GM12874 (cell line): ENCODE measurements at regions not wholly inside any gene's neighbourhood (a gene's known extent, or its start where the extent isn't known, plus 50 kb on each side); places are given as distances from the start of the nearest gene placed in this dataset.

Experiments used
- TF ChIP-seq, protein P1 (sequence below): IDR thresholded peaks from 2 replicates; pipeline ENCODE4 v1.5.1; 2011; ENCODE audit warnings: low read depth, mild to moderate bottlenecking, control low read depth, low read length, moderate library complexity; ENCODE audit not compliant: insufficient read depth

DNA sequence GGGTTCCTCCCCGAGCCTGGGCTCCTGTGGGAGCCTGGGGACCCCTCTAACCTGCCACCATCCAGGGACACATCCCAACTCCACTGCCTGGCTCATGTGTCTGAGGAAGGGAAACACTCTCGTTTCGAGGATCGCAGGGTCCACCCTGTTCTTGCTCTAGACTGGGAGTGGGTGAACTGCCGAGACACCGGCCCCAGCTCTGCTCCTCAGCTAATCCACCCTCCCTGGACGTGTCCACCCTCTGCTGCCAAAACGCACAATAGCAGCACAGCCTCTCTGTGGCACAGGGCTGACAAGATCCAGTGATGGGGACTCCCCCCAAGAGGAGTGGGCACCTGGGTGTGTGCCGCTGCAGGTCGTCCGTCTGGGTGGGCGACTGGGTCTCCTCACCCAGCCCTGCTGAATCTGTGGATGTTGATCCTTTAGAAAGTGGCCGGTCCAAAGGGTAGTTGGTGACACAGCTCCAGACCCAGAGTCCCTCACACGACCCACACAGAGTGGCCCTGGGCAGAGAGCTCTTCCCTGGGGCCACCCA lies 65.2 kb upstream of the FAM20C start:
- TF ChIP-seq, protein P1, sequence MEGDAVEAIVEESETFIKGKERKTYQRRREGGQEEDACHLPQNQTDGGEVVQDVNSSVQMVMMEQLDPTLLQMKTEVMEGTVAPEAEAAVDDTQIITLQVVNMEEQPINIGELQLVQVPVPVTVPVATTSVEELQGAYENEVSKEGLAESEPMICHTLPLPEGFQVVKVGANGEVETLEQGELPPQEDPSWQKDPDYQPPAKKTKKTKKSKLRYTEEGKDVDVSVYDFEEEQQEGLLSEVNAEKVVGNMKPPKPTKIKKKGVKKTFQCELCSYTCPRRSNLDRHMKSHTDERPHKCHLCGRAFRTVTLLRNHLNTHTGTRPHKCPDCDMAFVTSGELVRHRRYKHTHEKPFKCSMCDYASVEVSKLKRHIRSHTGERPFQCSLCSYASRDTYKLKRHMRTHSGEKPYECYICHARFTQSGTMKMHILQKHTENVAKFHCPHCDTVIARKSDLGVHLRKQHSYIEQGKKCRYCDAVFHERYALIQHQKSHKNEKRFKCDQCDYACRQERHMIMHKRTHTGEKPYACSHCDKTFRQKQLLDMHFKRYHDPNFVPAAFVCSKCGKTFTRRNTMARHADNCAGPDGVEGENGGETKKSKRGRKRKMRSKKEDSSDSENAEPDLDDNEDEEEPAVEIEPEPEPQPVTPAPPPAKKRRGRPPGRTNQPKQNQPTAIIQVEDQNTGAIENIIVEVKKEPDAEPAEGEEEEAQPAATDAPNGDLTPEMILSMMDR = no peak

DNA sequence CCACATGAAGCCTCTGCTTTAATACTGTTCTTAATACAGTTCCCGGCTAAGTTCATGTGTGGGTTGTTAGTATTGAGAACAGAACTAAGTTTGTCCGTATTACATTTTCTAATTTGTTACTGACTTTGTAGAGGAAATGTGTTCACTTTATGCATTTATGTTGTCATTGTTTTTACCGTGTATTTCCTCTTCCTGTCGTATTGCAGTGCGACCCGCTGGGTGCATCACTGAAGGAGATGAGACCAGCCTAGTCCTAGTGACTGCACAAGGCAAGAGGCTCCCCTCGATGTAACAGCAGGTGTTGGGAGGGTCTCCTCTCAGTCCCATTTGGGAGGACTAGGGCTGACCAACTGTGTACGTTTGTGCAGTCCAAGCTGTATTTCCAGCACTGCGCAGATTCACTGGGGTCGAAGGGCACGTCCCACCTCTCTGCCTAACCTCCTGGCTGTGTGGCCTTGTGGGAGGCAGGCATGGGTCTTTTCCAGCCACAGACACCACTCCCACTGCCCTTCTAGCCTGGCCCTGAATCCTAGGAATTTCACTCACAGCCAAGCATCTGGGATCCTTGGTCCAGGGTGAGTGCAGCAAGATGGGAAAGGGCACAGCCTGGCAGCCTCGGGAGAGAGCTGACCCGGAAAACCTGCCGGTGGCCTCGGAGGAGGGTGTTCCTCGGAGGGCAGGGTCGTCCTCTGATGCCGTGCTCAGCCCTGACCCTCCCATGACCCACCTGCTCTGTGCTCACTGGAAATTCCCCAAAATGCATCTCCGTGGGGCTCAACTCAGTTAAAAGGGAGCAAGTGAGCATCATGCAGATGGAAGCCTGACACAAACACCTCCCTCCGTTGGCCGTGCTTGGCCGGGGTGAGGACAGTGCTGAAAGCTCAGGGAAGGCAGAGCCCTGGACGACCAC lies 63.9 kb upstream of the FAM20C start:
- TF ChIP-seq, protein P1 = no peak

DNA sequence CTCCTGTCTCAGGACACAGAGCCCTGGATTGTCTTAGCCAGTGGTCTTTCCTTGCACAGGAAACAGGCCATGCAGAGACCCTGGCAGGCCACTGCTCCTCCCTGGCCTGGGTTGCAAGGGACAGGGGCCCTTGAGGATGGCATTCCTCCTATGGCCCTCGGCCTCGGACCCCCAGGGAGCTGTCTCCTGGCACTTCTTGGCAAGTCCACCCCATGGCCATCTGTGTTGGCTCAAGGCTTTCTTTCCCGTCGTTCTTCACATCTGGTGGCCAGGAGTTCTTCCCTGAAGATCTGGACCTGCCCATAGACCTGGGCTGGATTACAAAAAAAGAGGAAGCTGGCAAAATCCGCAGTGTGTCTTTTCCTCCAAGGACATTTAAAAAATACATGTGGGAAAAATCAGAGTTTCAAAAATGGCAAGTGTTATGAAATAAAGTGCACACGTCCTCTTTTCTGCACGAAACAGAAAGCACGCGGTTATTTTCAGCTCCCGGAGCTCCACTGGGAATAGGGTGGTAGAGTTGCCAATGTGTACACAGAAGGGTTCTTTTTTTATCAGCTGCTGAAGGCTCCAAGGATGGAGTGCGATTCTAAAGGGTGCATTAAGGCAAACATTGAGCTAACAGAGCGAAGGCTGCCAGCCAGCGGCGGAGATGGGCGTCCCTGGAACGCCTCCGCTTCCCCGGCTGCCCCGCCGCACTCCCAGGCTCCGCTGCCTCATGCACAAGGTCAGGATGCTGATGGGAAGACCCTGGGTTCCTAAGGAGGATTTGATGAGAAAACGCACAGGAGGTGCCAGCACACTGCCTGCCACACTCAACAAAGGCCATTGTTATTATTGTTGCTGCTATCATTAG lies 62.8 kb upstream of the FAM20C start:
- TF ChIP-seq, protein P1 = no peak

DNA sequence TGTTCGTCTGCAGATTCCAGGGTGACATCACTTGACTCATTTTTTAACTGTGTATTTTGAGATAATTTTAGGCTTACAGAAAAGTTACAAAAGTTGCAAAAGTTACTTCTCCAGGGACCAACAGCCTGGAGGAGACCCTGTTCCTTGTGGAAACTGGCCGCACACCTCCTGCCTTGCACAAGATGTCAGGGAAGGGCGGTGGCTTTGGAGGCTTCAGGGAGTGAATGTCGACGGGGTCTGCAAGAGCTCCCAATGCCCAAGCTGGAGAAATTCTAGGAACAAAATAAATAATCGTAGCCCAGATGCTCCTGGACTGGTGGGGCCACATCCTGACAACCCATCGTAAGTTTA lies 62.2 kb upstream of the FAM20C start:
- TF ChIP-seq, protein P1 = no peak

DNA sequence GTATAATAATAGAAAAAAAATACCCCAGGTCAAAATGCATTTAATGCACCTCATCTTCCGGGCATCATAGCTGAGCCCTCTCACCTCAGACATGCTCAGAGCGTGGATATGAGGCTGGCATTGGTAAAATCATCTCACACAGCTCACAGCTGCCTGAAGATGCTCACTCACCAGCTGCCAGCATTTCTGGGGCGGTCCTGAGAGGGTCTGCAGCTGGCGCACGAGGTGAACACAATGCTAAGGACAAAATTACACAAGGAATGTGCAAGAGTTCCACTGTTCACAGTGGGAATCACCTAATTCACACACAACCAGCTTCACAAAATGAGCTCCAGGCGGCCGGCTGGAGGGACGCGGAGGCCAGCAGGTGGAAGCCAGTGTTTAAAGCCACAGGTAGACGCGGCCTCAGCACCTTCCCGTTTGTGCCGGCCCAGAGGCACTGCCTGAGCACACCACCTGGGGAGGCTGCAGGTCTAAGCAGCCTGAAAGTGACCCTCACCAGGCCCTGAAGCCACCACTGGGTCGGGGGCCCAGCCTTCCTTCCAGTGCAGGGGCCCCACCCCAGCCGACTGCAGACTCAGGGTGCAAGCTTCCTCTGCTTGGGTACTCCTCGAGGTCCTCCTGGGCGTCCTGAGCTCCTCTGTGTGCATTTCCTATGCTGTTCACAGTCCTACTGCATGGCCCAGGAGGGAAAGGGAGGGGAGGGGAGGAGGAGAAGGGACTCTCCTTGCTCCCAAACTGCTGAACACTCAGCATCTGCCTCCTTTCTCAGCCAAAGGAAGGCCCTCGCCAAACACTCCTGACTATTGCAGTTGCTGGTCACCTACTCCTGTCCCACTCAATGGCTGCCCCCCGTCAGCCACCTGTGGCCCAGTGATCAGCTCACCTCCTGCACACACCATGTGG lies 61.2 kb upstream of the FAM20C start:
- TF ChIP-seq, protein P1 = no peak

DNA sequence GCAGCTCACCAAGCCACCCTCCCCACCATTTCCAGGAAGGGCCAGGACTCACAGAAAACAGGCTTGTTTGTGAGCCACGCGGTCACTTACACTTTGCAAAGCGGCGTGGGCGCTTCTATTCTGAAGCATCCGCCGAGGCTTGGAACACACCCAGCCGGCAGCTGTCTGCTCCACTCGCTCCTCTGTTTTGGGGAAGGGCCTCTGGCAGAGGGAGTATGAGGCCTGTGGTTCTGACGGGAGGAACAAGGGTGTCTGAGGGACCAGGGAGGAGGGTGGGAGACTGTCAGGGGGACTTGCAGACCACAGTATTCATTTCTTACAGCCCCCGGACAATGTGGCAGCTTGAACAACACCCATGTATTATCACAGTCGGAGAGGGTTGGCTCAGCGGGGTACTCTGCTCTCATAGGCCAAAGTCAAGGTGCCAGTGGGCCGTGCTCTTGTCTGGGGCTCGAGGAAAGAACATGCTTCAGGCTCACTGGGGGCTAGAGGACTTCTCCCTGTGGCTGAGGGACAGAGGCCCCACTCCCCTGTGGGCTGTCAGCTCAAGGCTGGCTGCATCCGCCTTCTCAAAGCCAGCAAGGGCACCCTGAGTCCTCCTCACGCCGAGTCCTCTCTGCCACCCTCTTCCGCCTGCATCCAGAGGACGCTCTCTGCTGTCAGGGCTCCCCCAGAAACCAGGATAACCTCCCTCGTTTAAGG lies 60.4 kb upstream of the FAM20C start:
- TF ChIP-seq, protein P1 = no peak
